ENCODE measurements at regions not wholly inside any gene's neighbourhood (a gene's known extent, or its start where the extent isn't known, plus 50 kb on each side); places are given as distances from the start of the nearest gene placed in this dataset.
"Not testable (repeated sequence)": the region's sequence is repeated elsewhere in the genome, so short reads cannot be mapped to it uniquely, and the experiment has no call there.

GRCh38 chr6:26720663-26721218, 61.2 kb upstream of the ZNF322 start:
- intact Hi-C loops (cut with micrococcal nuclease), result not testable (repeated sequence)

GRCh38 chr6:26730019-26730766, 70.6 kb upstream of the ZNF322 start:
- intact Hi-C loops (cut with micrococcal nuclease), result not testable (repeated sequence)

DNA sequence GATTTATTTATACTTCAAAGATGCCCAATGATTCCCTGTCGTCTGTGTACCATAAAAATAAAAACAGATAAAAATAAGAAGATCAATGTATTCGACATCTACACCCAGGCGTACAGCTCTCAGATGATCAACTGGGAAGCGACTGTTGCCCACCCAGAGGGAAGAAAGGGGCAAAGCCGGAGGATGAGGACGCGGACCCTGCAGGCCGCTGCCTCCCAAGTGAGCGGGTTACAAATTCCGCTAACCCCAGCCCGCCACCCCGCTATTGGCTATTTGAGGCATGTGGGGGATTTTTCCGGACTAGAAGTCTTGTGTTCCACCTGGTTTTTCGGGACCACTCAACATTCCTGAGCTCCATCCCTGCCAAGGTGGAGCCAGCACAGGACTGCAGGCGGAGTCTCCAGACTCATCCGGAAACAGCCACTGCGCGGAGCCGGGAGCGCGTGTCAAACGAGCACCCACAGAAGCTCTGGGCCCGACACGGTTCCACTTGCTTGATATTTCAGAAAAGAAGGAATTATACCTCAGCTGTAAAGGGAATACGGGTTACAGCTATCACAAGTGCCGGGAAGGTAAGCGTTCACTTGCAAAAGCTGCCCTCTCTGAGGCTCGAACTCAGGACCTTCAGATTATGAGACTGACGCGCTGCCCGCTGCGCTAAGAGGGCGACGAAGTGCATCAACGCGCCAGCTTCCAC, 75.4 kb upstream of the ZNF322 start:
- intact Hi-C loops (cut with micrococcal nuclease), result not testable (repeated sequence)

GRCh38 chr6:26739811-26740210, 80.3 kb upstream of the ZNF322 start:
- intact Hi-C loops (cut with micrococcal nuclease), result no loop called here

- intact Hi-C loops (cut with micrococcal nuclease), result no loop called here
These were observed 83.7 kb upstream of the ZNF322 start for GRCh38 chr6:26743157-26743821.

DNA sequence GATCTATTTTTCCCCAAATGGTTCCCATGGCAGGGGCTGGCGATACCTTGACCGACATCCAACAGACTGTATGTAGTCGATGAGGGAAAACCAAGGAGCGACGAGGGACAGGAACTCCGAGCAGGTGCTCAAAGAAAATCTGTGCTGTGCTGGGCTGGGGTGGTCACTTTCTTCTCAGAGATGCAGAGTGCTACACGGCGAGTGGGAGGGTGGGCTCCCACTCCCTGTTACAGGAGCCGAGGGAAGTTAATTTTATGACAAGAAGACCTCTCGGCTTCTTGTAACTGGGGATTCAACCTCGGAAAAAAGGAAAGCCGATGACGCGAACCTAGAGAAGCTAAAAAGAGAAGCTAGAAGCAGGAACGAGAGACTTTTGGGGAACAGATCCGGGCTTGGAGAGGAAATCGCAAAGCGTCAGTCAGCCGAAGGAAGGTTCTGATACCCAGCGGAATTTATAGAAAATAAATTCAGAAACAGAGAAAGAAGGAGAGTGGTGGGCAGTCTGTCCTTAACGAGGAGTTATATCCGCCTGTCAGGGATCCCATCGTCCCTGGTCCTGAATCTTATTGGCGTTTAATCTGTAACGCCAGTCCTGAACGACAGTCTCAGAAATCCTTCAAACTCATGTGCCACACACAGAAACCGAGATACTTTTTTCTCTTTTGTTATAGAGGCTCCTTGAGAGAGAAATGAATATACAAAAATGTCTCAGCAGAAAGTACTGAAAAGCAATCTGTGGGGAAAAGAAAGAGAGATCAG, 84.6 kb upstream of the ZNF322 start:
- intact Hi-C loops (cut with micrococcal nuclease), result no loop called here

- intact Hi-C loops (cut with micrococcal nuclease), result not testable (repeated sequence)
These were observed 85.3 kb upstream of the ZNF322 start for GRCh38 chr6:26744837-26745282.

GRCh38 chr6:26745964-26746363, 86.4 kb upstream of the ZNF322 start:
- intact Hi-C loops (cut with micrococcal nuclease), result not testable (repeated sequence)

GRCh38 chr6:26749126-26749758, 89.7 kb upstream of the ZNF322 start:
- intact Hi-C loops (cut with micrococcal nuclease), result not testable (repeated sequence)

- intact Hi-C loops (cut with micrococcal nuclease), result not testable (repeated sequence)
These were observed 90.2 kb upstream of the ZNF322 start for GRCh38 chr6:26749759-26750126.

DNA sequence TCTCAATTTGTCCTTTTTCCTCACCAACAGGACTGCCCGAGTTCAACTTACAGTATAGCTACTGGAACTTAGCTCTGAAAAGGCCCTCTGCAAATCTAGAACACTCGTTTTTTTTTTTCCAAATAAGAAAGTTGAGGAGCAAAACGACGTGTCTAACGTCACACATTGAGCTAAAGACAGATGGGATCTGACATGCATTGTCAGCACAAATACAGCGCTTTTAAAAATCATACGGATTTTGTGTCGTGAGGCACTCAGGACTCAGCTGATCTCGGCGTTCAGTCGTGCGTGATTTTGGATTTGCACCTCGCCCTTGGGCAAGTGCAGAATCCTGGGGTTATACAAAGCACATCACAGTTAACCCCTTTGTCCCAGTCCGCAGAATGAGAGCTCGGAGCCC, 94.7 kb upstream of the ZNF322 start:
- intact Hi-C loops (cut with micrococcal nuclease), result no loop called here

GRCh38 chr6:26754801-26755200, 95.3 kb upstream of the ZNF322 start:
- intact Hi-C loops (cut with micrococcal nuclease), result not testable (repeated sequence)

DNA sequence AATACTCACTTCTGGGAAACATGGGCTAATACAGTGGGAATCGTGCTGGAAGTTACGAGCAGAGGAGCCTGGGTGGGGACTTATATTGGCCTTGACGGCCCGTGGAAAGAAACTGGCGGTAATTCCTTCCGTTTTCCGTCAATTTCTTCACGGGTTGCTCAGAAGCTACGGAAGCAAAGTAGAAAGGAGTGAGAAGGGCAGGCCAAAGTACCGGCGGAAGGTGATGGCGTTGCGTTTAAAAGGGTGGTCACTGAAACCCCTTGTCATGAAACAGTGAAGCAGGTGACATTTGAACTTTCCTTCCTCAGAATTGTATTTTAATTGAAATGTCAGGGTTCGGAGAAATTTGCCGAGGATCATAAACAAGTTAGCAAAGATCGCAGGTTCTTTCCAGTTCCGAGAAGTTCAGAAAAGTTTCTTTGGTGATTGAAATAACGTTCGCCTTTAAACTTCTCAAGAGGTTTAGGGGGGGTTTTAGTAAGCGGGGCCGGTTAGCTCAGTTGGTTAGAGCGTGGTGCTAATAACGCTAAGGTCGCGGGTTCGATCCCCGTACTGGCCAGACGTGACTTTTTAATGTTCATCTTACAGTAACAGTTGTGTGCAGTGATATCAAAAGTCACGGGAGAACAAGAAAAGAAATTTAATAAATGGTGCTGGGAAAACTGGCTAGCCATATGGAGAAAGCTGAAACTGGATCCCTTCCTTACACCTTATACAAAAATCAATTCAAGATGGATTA, 96.7 kb upstream of the ZNF322 start:
- intact Hi-C loops (cut with micrococcal nuclease), result not testable (repeated sequence)

GRCh38 chr6:26766203-26766902, 106.8 kb upstream of the ZNF322 start:
- intact Hi-C loops (cut with micrococcal nuclease), result not testable (repeated sequence)

DNA sequence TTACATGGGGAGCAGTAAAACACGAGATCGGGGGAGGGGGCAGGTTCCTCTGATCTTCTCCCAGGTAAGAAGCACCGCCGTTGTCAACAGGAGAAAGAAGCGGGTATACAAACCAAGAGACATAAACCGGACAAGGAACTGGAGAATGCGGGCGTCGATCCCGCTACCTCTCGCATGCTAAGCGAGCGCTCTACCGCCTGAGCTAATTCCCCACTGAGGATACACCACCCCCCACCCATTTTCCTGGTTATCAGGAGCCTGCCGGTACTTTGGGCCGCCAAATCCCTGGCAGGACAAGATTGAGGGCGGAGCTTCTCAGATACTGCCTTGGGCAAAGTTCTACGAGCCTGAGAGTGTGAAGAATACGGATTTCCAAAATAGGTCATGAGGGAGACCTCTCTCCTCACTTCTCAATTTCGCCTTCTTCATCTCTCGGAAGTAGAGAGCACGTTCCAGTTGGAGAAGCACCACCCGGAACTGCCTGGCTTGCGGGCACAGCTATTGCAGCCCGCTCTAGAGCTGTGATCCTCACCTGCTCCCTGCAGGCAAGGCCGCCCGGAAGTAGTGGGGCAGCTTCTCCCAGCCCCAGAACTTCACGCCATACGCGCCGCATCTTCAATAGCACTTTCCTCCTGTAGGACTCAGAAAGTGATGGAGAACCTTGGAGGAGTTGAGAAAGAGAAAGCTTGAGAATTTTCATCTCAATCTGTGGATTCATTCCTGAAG, 111.6 kb upstream of the ZNF322 start:
- intact Hi-C loops (cut with micrococcal nuclease), result not testable (repeated sequence)

DNA sequence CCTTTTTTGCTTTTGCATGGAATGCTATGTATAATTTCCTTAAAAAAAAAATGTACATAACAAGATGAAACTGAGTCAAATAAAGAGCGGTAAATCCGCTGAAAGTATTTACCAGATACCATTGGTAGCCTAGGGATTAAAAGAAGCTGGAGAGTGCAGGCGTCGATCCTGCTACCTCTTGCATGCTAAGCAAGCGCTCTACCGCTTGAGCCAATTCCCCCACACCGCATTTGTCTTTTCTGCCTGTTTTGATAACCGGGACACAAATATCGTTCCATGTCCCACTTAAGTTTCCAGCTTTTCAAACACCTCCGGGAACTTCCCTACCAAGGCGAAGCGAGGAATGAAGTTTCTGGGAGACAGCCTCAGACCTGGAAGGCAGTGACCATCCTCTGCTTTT, 113.9 kb upstream of the ZNF322 start:
- intact Hi-C loops (cut with micrococcal nuclease), result not testable (repeated sequence)

GRCh38 chr6:26780563-26780962, 121.0 kb upstream of the ZNF322 start:
- intact Hi-C loops (cut with micrococcal nuclease), result not testable (repeated sequence)

DNA sequence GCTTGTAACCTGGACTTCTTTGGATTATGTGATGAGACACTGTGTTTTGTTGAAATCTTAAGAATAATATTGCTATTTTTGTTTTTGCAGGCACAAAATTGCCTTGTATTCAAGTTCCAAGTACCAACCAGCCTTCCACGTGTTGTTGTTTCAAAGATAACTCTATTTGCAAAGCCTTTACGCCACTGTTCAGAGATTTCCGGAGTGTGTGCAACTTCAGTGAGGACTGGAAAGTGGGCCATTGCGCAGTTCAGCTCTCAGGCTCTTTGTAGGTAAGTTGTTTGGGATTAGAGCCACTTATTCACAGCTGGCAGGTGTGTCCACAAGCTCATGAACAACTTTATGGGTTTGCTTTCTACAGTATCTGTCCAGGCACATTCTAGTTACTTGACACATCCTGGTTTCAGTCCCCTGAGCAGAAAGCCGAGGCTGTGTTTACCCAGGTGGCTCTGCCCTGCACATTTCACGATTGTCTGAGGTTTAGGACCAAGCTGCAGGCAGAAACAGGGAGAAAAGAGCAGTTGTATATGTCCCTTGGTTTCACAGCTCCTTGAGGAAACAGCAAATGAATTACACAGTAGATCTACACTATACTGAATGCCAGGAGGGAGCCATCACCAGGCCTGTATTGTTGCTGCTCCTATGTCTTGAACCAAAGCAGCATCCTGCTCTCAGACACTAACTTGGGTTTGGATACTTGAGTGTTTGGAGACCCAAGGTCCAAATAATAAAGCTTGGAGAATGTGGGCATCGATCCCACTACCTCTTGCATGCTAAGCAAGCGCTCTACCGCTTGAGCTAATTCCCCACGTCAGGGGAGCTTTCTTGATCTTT, 136.1 kb upstream of the ZNF322 start:
- intact Hi-C loops (cut with micrococcal nuclease), result not testable (repeated sequence)

Measured in T-helper 2 cell treated with Interferon-gamma antibody and Interleukin-4, amounts not matched to agents 100 ng/mL and 5 ng/mL, for 36 hours (primary cell).